LNCaP clone FGC (cell line): ENCODE measurements at regions not wholly inside any gene's neighbourhood (a gene's known extent, or its start where the extent isn't known, plus 50 kb on each side); places are given as distances from the start of the nearest gene placed in this dataset.

Experiments used
- DNase-seq: peaks from one replicate; pipeline ENCODE4 v3.0.0-alpha.2; 2011; ENCODE audit warnings: low read depth
- H3K4me3 ChIP-seq: 2 replicates; pipeline ENCODE4 v1.5.1; 2011; ENCODE audit warnings: mild to moderate bottlenecking, low read depth, low read length, control low read depth
- TF ChIP-seq, protein P1 (sequence below): IDR thresholded peaks from 2 replicates; pipeline ENCODE4 v1.5.1; 2012; ENCODE audit warnings: mild to moderate bottlenecking; ENCODE audit not compliant: control insufficient read depth, insufficient read depth; ENCODE audit errors: extremely low read depth

DNA sequence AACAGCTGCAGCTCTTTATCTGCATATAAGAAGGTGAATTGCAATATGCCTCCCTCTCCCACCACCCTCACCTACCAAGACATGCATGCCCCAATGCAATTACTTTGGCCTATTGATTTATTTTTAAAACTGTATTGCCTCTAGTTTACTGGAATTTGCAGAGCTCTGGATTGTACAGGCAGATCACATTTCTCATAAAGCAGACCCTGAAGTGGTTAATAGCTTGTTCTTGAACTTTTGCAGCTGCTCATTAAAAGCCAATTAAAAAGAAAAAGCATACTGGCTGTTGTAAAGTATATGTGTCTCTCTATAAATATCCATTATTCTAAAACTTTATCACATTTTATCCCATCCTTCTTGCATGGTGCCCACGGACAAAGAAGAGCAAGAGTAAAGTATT is 221.5 kb upstream of the TOPAZ1 start:
- no peak overlapping the region for H3K4me3 ChIP-seq
- TF ChIP-seq, protein P1, sequence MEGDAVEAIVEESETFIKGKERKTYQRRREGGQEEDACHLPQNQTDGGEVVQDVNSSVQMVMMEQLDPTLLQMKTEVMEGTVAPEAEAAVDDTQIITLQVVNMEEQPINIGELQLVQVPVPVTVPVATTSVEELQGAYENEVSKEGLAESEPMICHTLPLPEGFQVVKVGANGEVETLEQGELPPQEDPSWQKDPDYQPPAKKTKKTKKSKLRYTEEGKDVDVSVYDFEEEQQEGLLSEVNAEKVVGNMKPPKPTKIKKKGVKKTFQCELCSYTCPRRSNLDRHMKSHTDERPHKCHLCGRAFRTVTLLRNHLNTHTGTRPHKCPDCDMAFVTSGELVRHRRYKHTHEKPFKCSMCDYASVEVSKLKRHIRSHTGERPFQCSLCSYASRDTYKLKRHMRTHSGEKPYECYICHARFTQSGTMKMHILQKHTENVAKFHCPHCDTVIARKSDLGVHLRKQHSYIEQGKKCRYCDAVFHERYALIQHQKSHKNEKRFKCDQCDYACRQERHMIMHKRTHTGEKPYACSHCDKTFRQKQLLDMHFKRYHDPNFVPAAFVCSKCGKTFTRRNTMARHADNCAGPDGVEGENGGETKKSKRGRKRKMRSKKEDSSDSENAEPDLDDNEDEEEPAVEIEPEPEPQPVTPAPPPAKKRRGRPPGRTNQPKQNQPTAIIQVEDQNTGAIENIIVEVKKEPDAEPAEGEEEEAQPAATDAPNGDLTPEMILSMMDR, result no peak
- no peak for DNase-seq

DNA sequence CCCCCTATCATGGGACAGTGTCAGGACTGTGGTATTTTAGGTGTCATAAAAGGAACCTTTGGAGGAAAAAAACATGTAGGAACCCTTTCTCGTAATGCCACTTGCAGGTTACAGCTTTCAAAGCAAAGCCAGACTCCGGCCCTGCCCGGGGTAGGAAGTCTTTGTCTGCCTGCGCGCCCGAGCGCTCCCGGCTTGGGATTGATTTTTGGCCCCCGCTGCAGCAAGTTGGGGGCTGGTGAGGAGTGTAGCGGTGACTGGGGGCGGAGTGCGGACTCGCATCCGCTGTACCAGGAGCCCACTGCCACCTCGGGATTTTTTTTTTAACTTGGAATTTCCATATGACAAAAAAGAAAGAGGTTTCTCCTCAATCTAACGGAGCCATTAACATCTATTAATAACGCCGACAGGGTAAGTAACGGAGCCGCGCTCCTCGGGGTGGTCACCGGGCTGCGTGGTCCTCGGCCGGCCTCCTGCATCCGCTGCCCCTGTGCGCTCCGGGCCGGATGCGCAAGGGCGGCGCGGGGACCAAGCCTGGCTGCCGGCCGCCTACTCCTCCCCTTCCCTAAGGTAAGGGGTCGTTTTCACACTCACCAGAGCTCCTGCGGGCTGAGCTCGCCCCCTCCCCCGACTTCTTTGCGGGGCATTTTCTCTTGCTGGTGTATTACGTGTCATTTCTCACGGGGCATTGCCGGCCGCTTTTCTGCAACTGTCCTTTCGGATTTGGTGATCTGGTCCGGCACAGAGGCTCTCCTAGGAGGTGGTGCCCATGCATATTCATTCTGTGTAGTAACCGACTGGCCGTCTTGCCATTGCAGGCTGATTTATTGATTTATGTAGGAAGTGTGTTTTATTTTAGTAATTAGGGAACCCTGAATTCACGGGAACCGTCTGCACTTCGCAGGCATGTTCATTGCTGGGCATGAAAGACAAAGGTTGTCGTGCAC is 219.8 kb upstream of the TOPAZ1 start:
- no peak for DNase-seq
- no peak overlapping the region for H3K4me3 ChIP-seq
- TF ChIP-seq, protein P1, result no peak

DNA sequence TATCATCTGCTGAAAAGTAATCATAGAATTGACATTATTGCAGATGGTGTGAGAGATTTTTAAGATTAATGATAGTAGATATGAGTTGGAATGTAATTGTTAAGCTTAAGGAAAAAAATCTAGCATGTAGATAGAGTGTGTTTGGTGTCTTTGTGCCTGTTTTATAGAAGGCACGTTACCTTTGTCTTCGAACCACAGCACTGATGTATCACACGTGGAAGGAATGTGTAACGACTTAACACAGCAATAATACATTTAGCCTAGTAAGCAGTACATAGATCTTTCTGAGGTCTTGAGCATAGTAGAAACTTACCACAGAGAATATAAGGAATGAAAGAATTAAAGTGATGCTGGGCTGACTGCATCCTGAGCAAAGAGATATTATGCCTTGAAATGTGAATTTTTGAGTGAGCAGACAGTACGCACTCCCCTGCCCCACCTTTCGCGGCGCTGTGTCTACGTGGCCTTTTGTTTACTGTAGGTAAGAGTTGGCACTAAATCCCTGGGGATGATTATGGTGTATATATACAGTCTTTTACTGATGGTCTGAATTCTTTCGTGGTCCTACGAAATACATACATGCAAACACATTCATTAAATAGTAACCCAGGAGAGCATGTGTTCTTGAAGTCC is 217.6 kb upstream of the TOPAZ1 start:
- no peak for DNase-seq
- no peak overlapping the region for H3K4me3 ChIP-seq
- TF ChIP-seq, protein P1, result no peak

DNA sequence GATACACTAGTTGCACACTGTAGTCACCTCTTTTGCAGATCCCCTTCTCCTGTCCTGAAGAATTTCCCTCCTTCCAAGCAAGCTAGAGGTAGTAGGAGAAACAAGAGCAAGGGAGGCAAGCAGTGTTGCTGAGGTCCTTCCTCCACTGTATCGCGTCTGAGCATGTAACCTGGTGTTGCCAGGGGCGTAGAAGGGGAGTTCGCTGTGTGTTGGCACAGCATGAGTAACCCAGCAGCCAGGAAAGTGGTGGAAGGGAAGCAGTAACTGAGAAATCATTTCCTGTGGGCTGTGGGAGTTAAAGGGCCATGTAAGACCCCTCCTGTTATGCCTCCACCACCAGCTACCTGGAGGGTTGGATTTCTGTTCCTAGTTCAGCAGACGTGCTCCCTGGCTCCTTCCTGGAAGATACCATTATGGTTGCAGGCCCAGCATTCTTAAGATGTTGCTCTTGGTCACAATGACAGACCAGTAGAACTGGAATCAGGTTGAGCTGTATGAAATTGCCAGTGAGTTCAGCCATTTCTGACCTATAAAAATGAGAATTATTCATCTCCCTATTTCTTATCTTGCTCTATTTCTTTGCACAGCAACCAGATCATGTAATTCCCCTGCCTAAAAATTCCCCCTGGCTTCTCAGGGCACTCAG is 215.3 kb upstream of the TOPAZ1 start:
- no peak for DNase-seq
- TF ChIP-seq, protein P1, result no peak
- H3K4me3 ChIP-seq, result no peak overlapping the region

DNA sequence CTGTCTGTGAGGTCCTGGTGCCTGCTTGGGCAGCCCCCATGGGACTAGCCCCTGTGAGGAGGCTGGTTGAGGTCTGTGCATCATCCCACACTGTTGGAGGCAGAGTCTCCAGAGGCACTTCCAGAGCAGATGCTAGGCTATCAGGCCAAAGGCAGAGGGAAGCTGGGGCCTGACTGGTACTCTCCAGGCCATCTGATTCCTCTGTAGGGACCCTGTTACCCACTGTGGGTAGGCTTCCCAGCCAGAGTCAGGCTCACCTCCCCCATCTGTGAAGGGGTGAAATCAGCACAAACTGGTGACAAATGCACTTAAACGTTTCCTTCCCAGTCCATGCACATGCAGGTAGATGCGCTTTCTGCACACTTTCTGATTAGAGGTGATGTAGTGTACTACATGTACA is 212.6 kb upstream of the TOPAZ1 start:
- TF ChIP-seq, protein P1, result no peak
- DNase-seq, result no peak
- H3K4me3 ChIP-seq, result no peak overlapping the region

DNA sequence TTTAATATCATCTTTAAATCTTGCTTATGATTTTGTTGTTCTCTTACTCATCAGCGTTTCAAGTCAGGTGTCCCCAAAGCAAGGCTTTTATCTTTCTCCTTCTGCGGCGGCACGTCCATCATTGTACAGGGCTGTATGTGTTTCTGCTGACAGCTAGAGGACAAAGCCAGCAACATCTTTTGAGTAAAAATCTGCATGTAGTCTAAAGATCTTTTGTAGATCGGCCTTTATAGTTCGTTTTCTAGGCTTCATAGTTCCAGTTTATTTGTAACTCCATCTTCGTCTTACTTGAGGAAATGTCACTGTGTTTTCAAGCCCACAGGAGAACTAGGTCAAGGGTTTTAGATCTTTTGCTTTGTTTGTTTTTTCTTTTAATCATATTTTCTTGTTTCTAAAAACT is 211.4 kb upstream of the TOPAZ1 start:
- TF ChIP-seq, protein P1, result no peak

More for the DNA sequence above, 211.4 kb upstream of the TOPAZ1 start:
- H3K4me3 ChIP-seq, result no peak overlapping the region
- DNase-seq, result no peak
